GM12878 (cell line): ENCODE measurements at regions not wholly inside any gene's neighbourhood (a gene's known extent, or its start where the extent isn't known, plus 50 kb on each side); places are given as distances from the start of the nearest gene placed in this dataset.

Experiments used
- JUNB ChIP-seq: IDR thresholded peaks from 2 replicates; pipeline ENCODE4 v1.6.1; 2016; ENCODE audit warnings: antibody characterized with exemption, mild to moderate bottlenecking
- POLR2A ChIP-seq: IDR thresholded peaks from 2 replicates; pipeline ENCODE4 v1.6.1; 2011; ENCODE audit warnings: low read depth, mild to moderate bottlenecking, low read length
- TF ChIP-seq, protein P1 (sequence below), 3 experiments: IDR thresholded peaks in 2 of 3; conservative IDR thresholded peaks in 1 of 3; 2 replicates each; pipeline ENCODE4 v1.5.1; 2011; ENCODE audit warnings: low read depth in 3 of 3, low read length in 3 of 3, mild to moderate bottlenecking in 3 of 3, control low read depth in 2 of 3, moderate library complexity in 2 of 3, inconsistent platforms in 1 of 3, mixed read lengths in 1 of 3; ENCODE audit not compliant: control insufficient read depth in 2 of 3, insufficient read depth in 1 of 3; ENCODE audit errors: extremely low read depth in 1 of 3

DNA sequence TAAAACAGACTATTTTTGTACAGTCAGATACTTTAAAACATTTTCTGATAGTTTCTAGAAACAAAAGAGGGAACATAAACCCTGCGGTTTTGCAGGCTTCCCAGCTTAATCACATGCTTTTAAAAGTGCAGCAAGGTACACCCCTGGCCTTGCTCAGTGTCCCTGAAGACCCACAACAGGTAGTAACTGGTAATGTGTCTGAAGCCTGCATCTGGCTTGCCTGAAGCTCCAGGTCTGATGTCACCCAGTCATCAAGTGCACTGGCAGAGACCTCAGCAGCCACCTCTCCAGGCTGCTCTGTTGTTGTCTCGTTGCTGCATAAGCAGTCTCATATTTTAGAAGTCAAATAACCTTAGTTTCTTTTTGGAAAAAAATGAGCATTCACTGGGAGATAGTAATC is 376.1 kb upstream of the MTPN start:
- TF ChIP-seq POLR2A: no peak
- TF ChIP-seq, protein P1, sequence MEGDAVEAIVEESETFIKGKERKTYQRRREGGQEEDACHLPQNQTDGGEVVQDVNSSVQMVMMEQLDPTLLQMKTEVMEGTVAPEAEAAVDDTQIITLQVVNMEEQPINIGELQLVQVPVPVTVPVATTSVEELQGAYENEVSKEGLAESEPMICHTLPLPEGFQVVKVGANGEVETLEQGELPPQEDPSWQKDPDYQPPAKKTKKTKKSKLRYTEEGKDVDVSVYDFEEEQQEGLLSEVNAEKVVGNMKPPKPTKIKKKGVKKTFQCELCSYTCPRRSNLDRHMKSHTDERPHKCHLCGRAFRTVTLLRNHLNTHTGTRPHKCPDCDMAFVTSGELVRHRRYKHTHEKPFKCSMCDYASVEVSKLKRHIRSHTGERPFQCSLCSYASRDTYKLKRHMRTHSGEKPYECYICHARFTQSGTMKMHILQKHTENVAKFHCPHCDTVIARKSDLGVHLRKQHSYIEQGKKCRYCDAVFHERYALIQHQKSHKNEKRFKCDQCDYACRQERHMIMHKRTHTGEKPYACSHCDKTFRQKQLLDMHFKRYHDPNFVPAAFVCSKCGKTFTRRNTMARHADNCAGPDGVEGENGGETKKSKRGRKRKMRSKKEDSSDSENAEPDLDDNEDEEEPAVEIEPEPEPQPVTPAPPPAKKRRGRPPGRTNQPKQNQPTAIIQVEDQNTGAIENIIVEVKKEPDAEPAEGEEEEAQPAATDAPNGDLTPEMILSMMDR (IDR thresholded peaks at IDR 0.05 in 2 of 3, conservative IDR thresholded peaks at IDR 0.05 in 1 of 3; ENCODE audit: control insufficient read depth in 2 of 3, extremely low read depth in 1 of 3, insufficient read depth in 1 of 3, low read depth in 3 of 3, low read length in 3 of 3): no peak
- no peak for TF ChIP-seq JUNB
